GM12878 (cell line): ENCODE measurements at regions not wholly inside any gene's neighbourhood (a gene's known extent, or its start where the extent isn't known, plus 50 kb on each side); places are given as distances from the start of the nearest gene placed in this dataset.

Source experiments
- EP300 ChIP-seq, 2 experiments: fragments of 150-350 bp in 1 of 2; IDR thresholded peaks; 2 replicates each; pipeline ENCODE4 v1.6.1; 2011 to 2012; ENCODE audit warnings: low read depth in 2 of 2, low read length in 2 of 2, borderline replicate concordance in 1 of 2, improper control_type of control experiment in 1 of 2, inconsistent platforms in 1 of 2; ENCODE audit not compliant: control insufficient read depth in 1 of 2
- MEF2A ChIP-seq: IDR thresholded peaks from 2 replicates; pipeline ENCODE4 v1.6.1; 2011; ENCODE audit warnings: low read depth, mild to moderate bottlenecking, low read length, moderate library complexity; ENCODE audit not compliant: insufficient read depth
- NFYA ChIP-seq: IDR thresholded peaks from 2 replicates; pipeline ENCODE4 v1.6.1; 2011; ENCODE audit warnings: low read depth, mild to moderate bottlenecking, low read length, improper control_type of control experiment, borderline replicate concordance
- NR2C2 ChIP-seq: IDR thresholded peaks from 2 replicates; pipeline ENCODE4 v1.6.1; 2011; ENCODE audit warnings: borderline replicate concordance, low read depth; ENCODE audit not compliant: control insufficient read depth, insufficient read length
- POLR2AphosphoS2 ChIP-seq: IDR thresholded peaks from 2 replicates; pipeline ENCODE4 v1.6.1; 2011; ENCODE audit warnings: low read depth, mild to moderate bottlenecking, low read length, improper control_type of control experiment, moderate library complexity
- POU2F2 ChIP-seq: IDR thresholded peaks from 3 replicates; pipeline ENCODE4 v1.6.1; 2011; ENCODE audit warnings: low read depth, mild to moderate bottlenecking, low read length, borderline replicate concordance
- SMC3 ChIP-seq: IDR thresholded peaks from 2 replicates; pipeline ENCODE4 v1.6.1; 2011; ENCODE audit warnings: low read length, improper control_type of control experiment, borderline replicate concordance
- SP1 ChIP-seq: IDR thresholded peaks from one replicate; pipeline ENCODE4 v1.6.1; 2011; ENCODE audit warnings: low read depth, low read length
- TAF1 ChIP-seq: IDR thresholded peaks from 2 replicates; pipeline ENCODE4 v1.6.1; 2011; ENCODE audit warnings: mild to moderate bottlenecking, low read depth, low read length, borderline replicate concordance
- TF ChIP-seq, protein P1 (sequence below): IDR thresholded peaks from 2 replicates; pipeline ENCODE4 v1.6.1; 2012; ENCODE audit warnings: mild to moderate bottlenecking, low read depth, low read length
- TF ChIP-seq, protein P2 (sequence below): fragments of 450-650 bp; formaldehyde crosslinking; IDR thresholded peaks from 2 replicates; pipeline ENCODE4 v1.4.0; 2020; ENCODE audit warnings: mild to moderate bottlenecking, moderate library complexity
- TF ChIP-seq, protein P3 (sequence below): fragments of 450-650 bp; IDR thresholded peaks from 2 replicates; pipeline ENCODE4 v1.6.1; 2018; ENCODE audit warnings: mild to moderate bottlenecking, low read depth, moderate library complexity; ENCODE audit not compliant: partially characterized antibody
- TF ChIP-seq, protein P4 (sequence below): fragments of 450-650 bp; conservative IDR thresholded peaks from 2 replicates; pipeline ENCODE4 v1.6.1; 2017; ENCODE audit warnings: mild to moderate bottlenecking, moderate library complexity
- TF ChIP-seq, protein P5 (sequence below): IDR thresholded peaks from 2 replicates; pipeline ENCODE4 v1.6.1; 2012; ENCODE audit warnings: low read depth, low read length, improper control_type of control experiment

DNA sequence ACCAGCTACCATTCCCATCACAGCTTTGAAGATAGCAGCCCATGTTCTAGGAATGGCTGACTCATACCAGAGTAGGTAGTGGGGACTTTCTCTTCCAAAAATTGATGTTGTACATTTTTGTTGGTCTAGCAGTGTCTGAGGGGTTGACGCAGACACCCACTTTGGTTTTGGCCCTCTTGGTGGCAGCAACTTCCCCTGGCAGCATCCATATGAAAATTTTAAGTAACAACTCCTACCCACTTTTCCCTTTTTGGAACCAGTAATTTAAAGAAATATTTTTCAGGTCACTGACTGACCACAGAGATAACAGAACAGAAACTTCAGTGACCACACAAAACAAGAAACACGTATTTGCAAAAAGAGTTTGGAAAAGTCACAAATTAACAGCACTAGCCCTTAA is 162.0 kb upstream of the TMCC3 start (continued):
- TF ChIP-seq TAF1 (no peak), SP1 (no peak), NFYA (no peak), SMC3 (no peak), EP300 (IDR thresholded peaks at IDR 0.05; ENCODE audit: borderline replicate concordance in 1 of 2, control insufficient read depth in 1 of 2, low read depth in 2 of 2, low read length in 2 of 2) (peak in 1 of 2 experiments; percentile 80; a peak in 1 of 4 replicates), POLR2AphosphoS2 (no peak), NR2C2 (no peak), POU2F2 (peak; percentile 69; the same call in 1 of the 3 replicates), MEF2A (peak; percentile 84)
- TF ChIP-seq, protein P1, sequence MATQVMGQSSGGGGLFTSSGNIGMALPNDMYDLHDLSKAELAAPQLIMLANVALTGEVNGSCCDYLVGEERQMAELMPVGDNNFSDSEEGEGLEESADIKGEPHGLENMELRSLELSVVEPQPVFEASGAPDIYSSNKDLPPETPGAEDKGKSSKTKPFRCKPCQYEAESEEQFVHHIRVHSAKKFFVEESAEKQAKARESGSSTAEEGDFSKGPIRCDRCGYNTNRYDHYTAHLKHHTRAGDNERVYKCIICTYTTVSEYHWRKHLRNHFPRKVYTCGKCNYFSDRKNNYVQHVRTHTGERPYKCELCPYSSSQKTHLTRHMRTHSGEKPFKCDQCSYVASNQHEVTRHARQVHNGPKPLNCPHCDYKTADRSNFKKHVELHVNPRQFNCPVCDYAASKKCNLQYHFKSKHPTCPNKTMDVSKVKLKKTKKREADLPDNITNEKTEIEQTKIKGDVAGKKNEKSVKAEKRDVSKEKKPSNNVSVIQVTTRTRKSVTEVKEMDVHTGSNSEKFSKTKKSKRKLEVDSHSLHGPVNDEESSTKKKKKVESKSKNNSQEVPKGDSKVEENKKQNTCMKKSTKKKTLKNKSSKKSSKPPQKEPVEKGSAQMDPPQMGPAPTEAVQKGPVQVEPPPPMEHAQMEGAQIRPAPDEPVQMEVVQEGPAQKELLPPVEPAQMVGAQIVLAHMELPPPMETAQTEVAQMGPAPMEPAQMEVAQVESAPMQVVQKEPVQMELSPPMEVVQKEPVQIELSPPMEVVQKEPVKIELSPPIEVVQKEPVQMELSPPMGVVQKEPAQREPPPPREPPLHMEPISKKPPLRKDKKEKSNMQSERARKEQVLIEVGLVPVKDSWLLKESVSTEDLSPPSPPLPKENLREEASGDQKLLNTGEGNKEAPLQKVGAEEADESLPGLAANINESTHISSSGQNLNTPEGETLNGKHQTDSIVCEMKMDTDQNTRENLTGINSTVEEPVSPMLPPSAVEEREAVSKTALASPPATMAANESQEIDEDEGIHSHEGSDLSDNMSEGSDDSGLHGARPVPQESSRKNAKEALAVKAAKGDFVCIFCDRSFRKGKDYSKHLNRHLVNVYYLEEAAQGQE, result no peak
- TF ChIP-seq, protein P2, sequence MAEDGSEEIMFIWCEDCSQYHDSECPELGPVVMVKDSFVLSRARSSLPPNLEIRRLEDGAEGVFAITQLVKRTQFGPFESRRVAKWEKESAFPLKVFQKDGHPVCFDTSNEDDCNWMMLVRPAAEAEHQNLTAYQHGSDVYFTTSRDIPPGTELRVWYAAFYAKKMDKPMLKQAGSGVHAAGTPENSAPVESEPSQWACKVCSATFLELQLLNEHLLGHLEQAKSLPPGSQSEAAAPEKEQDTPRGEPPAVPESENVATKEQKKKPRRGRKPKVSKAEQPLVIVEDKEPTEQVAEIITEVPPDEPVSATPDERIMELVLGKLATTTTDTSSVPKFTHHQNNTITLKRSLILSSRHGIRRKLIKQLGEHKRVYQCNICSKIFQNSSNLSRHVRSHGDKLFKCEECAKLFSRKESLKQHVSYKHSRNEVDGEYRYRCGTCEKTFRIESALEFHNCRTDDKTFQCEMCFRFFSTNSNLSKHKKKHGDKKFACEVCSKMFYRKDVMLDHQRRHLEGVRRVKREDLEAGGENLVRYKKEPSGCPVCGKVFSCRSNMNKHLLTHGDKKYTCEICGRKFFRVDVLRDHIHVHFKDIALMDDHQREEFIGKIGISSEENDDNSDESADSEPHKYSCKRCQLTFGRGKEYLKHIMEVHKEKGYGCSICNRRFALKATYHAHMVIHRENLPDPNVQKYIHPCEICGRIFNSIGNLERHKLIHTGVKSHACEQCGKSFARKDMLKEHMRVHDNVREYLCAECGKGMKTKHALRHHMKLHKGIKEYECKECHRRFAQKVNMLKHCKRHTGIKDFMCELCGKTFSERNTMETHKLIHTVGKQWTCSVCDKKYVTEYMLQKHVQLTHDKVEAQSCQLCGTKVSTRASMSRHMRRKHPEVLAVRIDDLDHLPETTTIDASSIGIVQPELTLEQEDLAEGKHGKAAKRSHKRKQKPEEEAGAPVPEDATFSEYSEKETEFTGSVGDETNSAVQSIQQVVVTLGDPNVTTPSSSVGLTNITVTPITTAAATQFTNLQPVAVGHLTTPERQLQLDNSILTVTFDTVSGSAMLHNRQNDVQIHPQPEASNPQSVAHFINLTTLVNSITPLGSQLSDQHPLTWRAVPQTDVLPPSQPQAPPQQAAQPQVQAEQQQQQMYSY (CRISPR knock-in tag), result no peak
- TF ChIP-seq, protein P3, sequence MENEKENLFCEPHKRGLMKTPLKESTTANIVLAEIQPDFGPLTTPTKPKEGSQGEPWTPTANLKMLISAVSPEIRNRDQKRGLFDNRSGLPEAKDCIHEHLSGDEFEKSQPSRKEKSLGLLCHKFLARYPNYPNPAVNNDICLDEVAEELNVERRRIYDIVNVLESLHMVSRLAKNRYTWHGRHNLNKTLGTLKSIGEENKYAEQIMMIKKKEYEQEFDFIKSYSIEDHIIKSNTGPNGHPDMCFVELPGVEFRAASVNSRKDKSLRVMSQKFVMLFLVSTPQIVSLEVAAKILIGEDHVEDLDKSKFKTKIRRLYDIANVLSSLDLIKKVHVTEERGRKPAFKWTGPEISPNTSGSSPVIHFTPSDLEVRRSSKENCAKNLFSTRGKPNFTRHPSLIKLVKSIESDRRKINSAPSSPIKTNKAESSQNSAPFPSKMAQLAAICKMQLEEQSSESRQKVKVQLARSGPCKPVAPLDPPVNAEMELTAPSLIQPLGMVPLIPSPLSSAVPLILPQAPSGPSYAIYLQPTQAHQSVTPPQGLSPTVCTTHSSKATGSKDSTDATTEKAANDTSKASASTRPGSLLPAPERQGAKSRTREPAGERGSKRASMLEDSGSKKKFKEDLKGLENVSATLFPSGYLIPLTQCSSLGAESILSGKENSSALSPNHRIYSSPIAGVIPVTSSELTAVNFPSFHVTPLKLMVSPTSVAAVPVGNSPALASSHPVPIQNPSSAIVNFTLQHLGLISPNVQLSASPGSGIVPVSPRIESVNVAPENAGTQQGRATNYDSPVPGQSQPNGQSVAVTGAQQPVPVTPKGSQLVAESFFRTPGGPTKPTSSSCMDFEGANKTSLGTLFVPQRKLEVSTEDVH, result peak; percentile 16
- TF ChIP-seq, protein P4, sequence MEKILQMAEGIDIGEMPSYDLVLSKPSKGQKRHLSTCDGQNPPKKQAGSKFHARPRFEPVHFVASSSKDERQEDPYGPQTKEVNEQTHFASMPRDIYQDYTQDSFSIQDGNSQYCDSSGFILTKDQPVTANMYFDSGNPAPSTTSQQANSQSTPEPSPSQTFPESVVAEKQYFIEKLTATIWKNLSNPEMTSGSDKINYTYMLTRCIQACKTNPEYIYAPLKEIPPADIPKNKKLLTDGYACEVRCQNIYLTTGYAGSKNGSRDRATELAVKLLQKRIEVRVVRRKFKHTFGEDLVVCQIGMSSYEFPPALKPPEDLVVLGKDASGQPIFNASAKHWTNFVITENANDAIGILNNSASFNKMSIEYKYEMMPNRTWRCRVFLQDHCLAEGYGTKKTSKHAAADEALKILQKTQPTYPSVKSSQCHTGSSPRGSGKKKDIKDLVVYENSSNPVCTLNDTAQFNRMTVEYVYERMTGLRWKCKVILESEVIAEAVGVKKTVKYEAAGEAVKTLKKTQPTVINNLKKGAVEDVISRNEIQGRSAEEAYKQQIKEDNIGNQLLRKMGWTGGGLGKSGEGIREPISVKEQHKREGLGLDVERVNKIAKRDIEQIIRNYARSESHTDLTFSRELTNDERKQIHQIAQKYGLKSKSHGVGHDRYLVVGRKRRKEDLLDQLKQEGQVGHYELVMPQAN, result no peak
- TF ChIP-seq, protein P5, sequence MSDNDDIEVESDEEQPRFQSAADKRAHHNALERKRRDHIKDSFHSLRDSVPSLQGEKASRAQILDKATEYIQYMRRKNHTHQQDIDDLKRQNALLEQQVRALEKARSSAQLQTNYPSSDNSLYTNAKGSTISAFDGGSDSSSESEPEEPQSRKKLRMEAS, result no peak
